ENCODE measurements at regions not wholly inside any gene's neighbourhood (a gene's known extent, or its start where the extent isn't known, plus 50 kb on each side); places are given as distances from the start of the nearest gene placed in this dataset.

- Histone ChIP-seq H2BK120ac (ENCODE audit: low read depth, low read length) (no peak overlapping the region), H3K9ac (ENCODE audit: low read depth, low read length) (no peak overlapping the region), H3K9me1 (ENCODE audit: insufficient read depth, low read length) (no peaks in the 10 kb centered on the region), H2BK5ac (ENCODE audit: low read depth, low read length, poor library complexity, severe bottlenecking) (no peak overlapping the region), H3K4me1 (ENCODE audit: control insufficient read depth, insufficient read depth, low read length) (no peaks in the 10 kb centered on the region), H3K9me3 (ENCODE audit: control insufficient read depth, insufficient read depth, low read length) (no peaks in the 10 kb centered on the region), H2BK20ac (ENCODE audit: low read depth, low read length) (no peak overlapping the region), H3K4me2 (ENCODE audit: low read depth, low read length) (no peak overlapping the region), H2AK9ac (replicated peaks; ENCODE audit: low read depth, low read length, poor library complexity) (no peak overlapping the region), H3K56ac (ENCODE audit: extremely low read depth, insufficient read depth, low read length) (no peak overlapping the region), H3K23ac (ENCODE audit: low read depth, low read length) (no peak overlapping the region), H3K4ac (ENCODE audit: low read depth, low read length) (no peak overlapping the region), H2AFZ (replicated peaks; ENCODE audit: low read length, poor library complexity) (no peak overlapping the region), H2AK5ac (ENCODE audit: low read depth, low read length) (no peak overlapping the region), H4K91ac (ENCODE audit: insufficient read depth, low read depth, low read length) (no peak overlapping the region), H3K14ac (replicated peaks; ENCODE audit: low read depth, low read length) (no peak overlapping the region), H2BK15ac (ENCODE audit: low read depth, low read length) (no peak overlapping the region), H3K27ac (ENCODE audit: insufficient read depth, low read length) (no peak overlapping the region), H4K8ac (ENCODE audit: low read depth in 2 of 2, low read length in 2 of 2) (no peak overlapping the region), H4K5ac (ENCODE audit: low read depth, low read length) (no peak overlapping the region), H3K4me3 (ENCODE audit: insufficient read depth, low read depth, low read length) (no peak overlapping the region), H3K18ac (ENCODE audit: low read depth, low read length) (no peak overlapping the region), H4K20me1 (ENCODE audit: insufficient read depth, low read length) (no peaks in the 10 kb centered on the region), H3K36me3 (ENCODE audit: control insufficient read depth, insufficient read depth, low read length) (no peaks in the 10 kb centered on the region), H3K79me1 (ENCODE audit: low read depth in 1 of 2, low read length in 2 of 2) (no peaks in the 10 kb centered on the region), H3K27me3 (ENCODE audit: control insufficient read depth, insufficient read depth, low read length) (no peaks in the 10 kb centered on the region)
- no CpG with 5 or more reads among the region's 2 CpGs for WGBS, 2 experiments (ENCODE audit: extremely low coverage in 2 of 2, insufficient read length in 1 of 2)
- ChIA-PET POLR2A (ENCODE audit: unreplicated experiment) (no interaction called here), CTCF (no interaction called here)
- no peak for DNase-seq
- BruUV-seq (replicated peaks) = no TSS peak
- intact Hi-C loops (cut with micrococcal nuclease) = no loop called here
- dilution Hi-C loops (cut with HindIII; ENCODE audit: low sequenced_read_pairs, unreplicated experiment) = no loop called here
- ATAC-seq (ENCODE audit: low read depth) = no peak
- in situ Hi-C loops (cut with MboI; ENCODE audit: low sequenced_read_pairs) = no loop called here
- no peak for TF ChIP-seq SMC3 (IDR thresholded peaks at IDR 0.05; ENCODE audit: low read depth, low read length)
- TF ChIP-seq MXI1 (IDR thresholded peaks at IDR 0.05; ENCODE audit: borderline replicate concordance, low read depth, low read length) = no peak
- no peak for TF ChIP-seq BHLHE40 (IDR thresholded peaks at IDR 0.05; ENCODE audit: low read depth, low read length)
- no peak for TF ChIP-seq ELK1 (IDR thresholded peaks at IDR 0.05; ENCODE audit: borderline replicate concordance, low read depth, low read length)
- TF ChIP-seq NFE2L2 (IDR thresholded peaks at IDR 0.05; ENCODE audit: low read depth, low read length) = no peak
- no peak for TF ChIP-seq CHD1 (IDR thresholded peaks at IDR 0.05; ENCODE audit: low read depth, low read length)
- no peak for TF ChIP-seq RAD21 (IDR thresholded peaks at IDR 0.05; ENCODE audit: low read length)
- TF ChIP-seq MAFK (IDR thresholded peaks at IDR 0.05; ENCODE audit: low read depth, low read length) = no peak
- TF ChIP-seq, protein P1, sequence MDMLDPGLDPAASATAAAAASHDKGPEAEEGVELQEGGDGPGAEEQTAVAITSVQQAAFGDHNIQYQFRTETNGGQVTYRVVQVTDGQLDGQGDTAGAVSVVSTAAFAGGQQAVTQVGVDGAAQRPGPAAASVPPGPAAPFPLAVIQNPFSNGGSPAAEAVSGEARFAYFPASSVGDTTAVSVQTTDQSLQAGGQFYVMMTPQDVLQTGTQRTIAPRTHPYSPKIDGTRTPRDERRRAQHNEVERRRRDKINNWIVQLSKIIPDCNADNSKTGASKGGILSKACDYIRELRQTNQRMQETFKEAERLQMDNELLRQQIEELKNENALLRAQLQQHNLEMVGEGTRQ (IDR thresholded peaks at IDR 0.05; ENCODE audit: low read depth, low read length) = no peak
- no peak for TF ChIP-seq MAZ (IDR thresholded peaks at IDR 0.05; ENCODE audit: borderline replicate concordance, low read depth, low read length)
- TF ChIP-seq FOS (IDR thresholded peaks at IDR 0.05; ENCODE audit: low read depth, low read length) = no peak
- TF ChIP-seq RFX5 (IDR thresholded peaks at IDR 0.05; ENCODE audit: low read depth, low read length) = no peak
- TF ChIP-seq RCOR1 (IDR thresholded peaks at IDR 0.05; ENCODE audit: insufficient replicate concordance, low read length) = no peak
- TF ChIP-seq CEBPB (IDR thresholded peaks at IDR 0.05; ENCODE audit: low read depth, low read length) = no peak
- TF ChIP-seq POLR2A (IDR thresholded peaks at IDR 0.05; ENCODE audit: low read depth, low read length) = no peak
- no peak for TF ChIP-seq CTCF (conservative IDR thresholded peaks at IDR 0.05; ENCODE audit: low read depth, low read length)
Observed at GRCh38 chr11:101803651-101804050, 111.2 kb upstream of the CEP126 start.

Data from IMR-90 (cell line).